GM20000 (cell line): ENCODE measurements at regions not wholly inside any gene's neighbourhood (a gene's known extent, or its start where the extent isn't known, plus 50 kb on each side); places are given as distances from the start of the nearest gene placed in this dataset.
A peak's percentile ranks its signal among the peaks of the same experiment; 100 is the strongest.

Source experiments
- DNase-seq: peaks from one replicate; pipeline ENCODE4 v3.0.0; 2012; ENCODE audit warnings: low spot score
- CTCF ChIP-seq: IDR thresholded peaks from 2 replicates; pipeline ENCODE4 v1.5.1; 2012; ENCODE audit warnings: mild to moderate bottlenecking, control low read depth; ENCODE audit errors: extremely low read depth, missing control alignments

GRCh38 chr4:138612428-138612827 lies 370.3 kb upstream of the SLC7A11 start:
- DNase-seq, result no peak
- no peak for TF ChIP-seq CTCF

- no peak for TF ChIP-seq CTCF
- no peak for DNase-seq
Measured at GRCh38 chr4:138611721-138612120, 369.6 kb upstream of the SLC7A11 start.

- no peak for DNase-seq
Measured at GRCh38 chr4:138611017-138611416, 368.9 kb upstream of the SLC7A11 start.

GRCh38 chr4:138609943-138610350 lies 367.8 kb upstream of the SLC7A11 start:
- TF ChIP-seq CTCF, result no peak
- DNase-seq, result peak; percentile 12

More at GRCh38 chr4:138611017-138611416, 368.9 kb upstream of the SLC7A11 start:
- TF ChIP-seq CTCF, result no peak

- DNase-seq, result no peak
- no peak for TF ChIP-seq CTCF
Measured at GRCh38 chr4:138604556-138604955, 362.4 kb upstream of the SLC7A11 start.

- DNase-seq, result no peak
- TF ChIP-seq CTCF, result no peak
Measured at GRCh38 chr4:138602664-138603063, 360.5 kb upstream of the SLC7A11 start.

- TF ChIP-seq CTCF, result no peak
- no peak for DNase-seq
Measured at GRCh38 chr4:138599965-138600364, 357.8 kb upstream of the SLC7A11 start.
